Eye (tissue), 1 donor: ENCODE measurements at regions not wholly inside any gene's neighbourhood (a gene's known extent, or its start where the extent isn't known, plus 50 kb on each side); places are given as distances from the start of the nearest gene placed in this dataset.

Source experiments
- DNase-seq: peaks from one replicate; pipeline ENCODE4 v3.0.0-alpha.2; 2015

GRCh38 chr10:30256084-30256483, 93.0 kb downstream of the MTPAP start:
- DNase-seq: no peak

GRCh38 chr10:30254926-30255325, 94.2 kb downstream of the MTPAP start:
- DNase-seq: no peak

- no peak for DNase-seq
These were observed 100.3 kb downstream of the MTPAP start for GRCh38 chr10:30248728-30249127.

- no peak for DNase-seq
These were observed 101.4 kb downstream of the MTPAP start for GRCh38 chr10:30247704-30248103.

- no peak for DNase-seq
These were observed 107.5 kb downstream of the MTPAP start for GRCh38 chr10:30241422-30242110.

- DNase-seq: no peak
These were observed 110.2 kb downstream of the MTPAP start for GRCh38 chr10:30238836-30239235.

GRCh38 chr10:30233186-30233959, 115.7 kb downstream of the MTPAP start:
- peak; percentile 54 for DNase-seq

- no peak for DNase-seq
These were observed 117.4 kb downstream of the MTPAP start for GRCh38 chr10:30231709-30232108.

GRCh38 chr10:30231071-30231652, 117.9 kb downstream of the MTPAP start:
- peak; percentile 16 for DNase-seq

- no peak for DNase-seq
These were observed 119.5 kb downstream of the MTPAP start for GRCh38 chr10:30229536-30229935.

- no peak for DNase-seq
These were observed 120.6 kb downstream of the MTPAP start for GRCh38 chr10:30228417-30229036.

- no peak for DNase-seq
These were observed 121.6 kb downstream of the MTPAP start for GRCh38 chr10:30227481-30227880.

- peak; percentile 78 for DNase-seq
These were observed 128.9 kb downstream of the MTPAP start for GRCh38 chr10:30219971-30220751.

- no peak for DNase-seq
These were observed 132.3 kb downstream of the MTPAP start for GRCh38 chr10:30216821-30217220.

- DNase-seq: peak; percentile 60
These were observed 133.5 kb downstream of the MTPAP start for GRCh38 chr10:30215623-30216022.

- DNase-seq: peak; percentile 43
These were observed 133.9 kb downstream of the MTPAP start for GRCh38 chr10:30215141-30215540.

- no peak for DNase-seq
These were observed 138.8 kb downstream of the MTPAP start for GRCh38 chr10:30210296-30210695.

GRCh38 chr10:30208330-30208729, 140.7 kb downstream of the MTPAP start:
- DNase-seq: no peak

GRCh38 chr10:30207485-30208052, 141.5 kb downstream of the MTPAP start:
- DNase-seq: no peak

- DNase-seq: no peak
These were observed 140.6 kb upstream of the JCAD start for GRCh38 chr10:30200017-30200415.

- DNase-seq: no peak
These were observed 140.1 kb upstream of the JCAD start for GRCh38 chr10:30199376-30200016.

- no peak for DNase-seq
These were observed 137.8 kb upstream of the JCAD start for GRCh38 chr10:30197186-30197585.
